HEK293T (cell line): ENCODE measurements at regions not wholly inside any gene's neighbourhood (a gene's known extent, or its start where the extent isn't known, plus 50 kb on each side); places are given as distances from the start of the nearest gene placed in this dataset.
A peak's percentile ranks its signal among the peaks of the same experiment; 100 is the strongest.

ENCODE experiments used
- CTCF ChIA-PET: fragments of 350-600 bp; formaldehyde crosslinking; extraction: SDS; loops from one replicate; lab custom pipeline; 2021; ENCODE audit warnings: antibody characterized with exemption, inconsistent platforms; lab: Yijun Ruan, JAX
- POLR2A ChIA-PET: fragments of 350-600 bp; formaldehyde crosslinking; extraction: SDS; loops from one replicate; lab custom pipeline; 2020; ENCODE audit warnings: antibody characterized with exemption, inconsistent platforms; lab: Yijun Ruan, JAX
- DNase-seq: peaks from one replicate; pipeline ENCODE4 v3.0.0; 2012; ENCODE audit warnings: mixed read lengths; ENCODE audit errors: extremely low spot score
- ARNT ChIP-seq: fragments of 450-650 bp; IDR thresholded peaks from 2 replicates; pipeline ENCODE4 v1.6.1; 2017; ENCODE audit warnings: mild to moderate bottlenecking
- BHLHE40 ChIP-seq: fragments of 450-650 bp; IDR thresholded peaks from 2 replicates; pipeline ENCODE4 v1.6.1; 2016; ENCODE audit warnings: mild to moderate bottlenecking, moderate library complexity, borderline replicate concordance
- CTBP1 ChIP-seq: fragments of 450-650 bp; IDR thresholded peaks from 2 replicates; pipeline ENCODE4 v1.6.1; 2016; ENCODE audit warnings: borderline replicate concordance
- ELF4 ChIP-seq: fragments of 450-650 bp; IDR thresholded peaks from 2 replicates; pipeline ENCODE4 v1.6.1; 2017; ENCODE audit warnings: antibody characterized with exemption
- FOXA1 ChIP-seq: fragments of 450-650 bp; IDR thresholded peaks from 2 replicates; pipeline ENCODE4 v1.6.1; 2016; ENCODE audit warnings: mild to moderate bottlenecking
- FOXK2 ChIP-seq: fragments of 450-650 bp; IDR thresholded peaks from 2 replicates; pipeline ENCODE4 v1.6.1; 2016; ENCODE audit warnings: mild to moderate bottlenecking
- FOXM1 ChIP-seq: fragments of 450-650 bp; IDR thresholded peaks from 2 replicates; pipeline ENCODE4 v1.6.1; 2017; ENCODE audit warnings: mild to moderate bottlenecking, borderline replicate concordance
- HDGF ChIP-seq: fragments of 450-650 bp; IDR thresholded peaks from 2 replicates; pipeline ENCODE4 v1.6.1; 2017; ENCODE audit warnings: antibody characterized with exemption, borderline replicate concordance
- L3MBTL2 ChIP-seq: fragments of 450-650 bp; conservative IDR thresholded peaks from 2 replicates; pipeline ENCODE4 v1.6.1; 2016; ENCODE audit warnings: mild to moderate bottlenecking
- LEF1 ChIP-seq: fragments of 450-650 bp; IDR thresholded peaks from 2 replicates; pipeline ENCODE4 v1.6.1; 2017; ENCODE audit warnings: mild to moderate bottlenecking, borderline replicate concordance
- NFRKB ChIP-seq: fragments of 450-650 bp; IDR thresholded peaks from 2 replicates; pipeline ENCODE4 v1.6.1; 2016; ENCODE audit warnings: mild to moderate bottlenecking, moderate library complexity
- PKNOX1 ChIP-seq: fragments of 450-650 bp; IDR thresholded peaks from 2 replicates; pipeline ENCODE4 v1.6.1; 2016
- SP1 ChIP-seq: fragments of 450-650 bp; IDR thresholded peaks from 2 replicates; pipeline ENCODE4 v1.6.1; 2017
- SUZ12 ChIP-seq: fragments of 450-650 bp; IDR thresholded peaks from 2 replicates; pipeline ENCODE4 v1.6.1; 2016; ENCODE audit warnings: mild to moderate bottlenecking
- TARDBP ChIP-seq: fragments of 450-650 bp; IDR thresholded peaks from 2 replicates; pipeline ENCODE4 v1.6.1; 2016
- ZNF384 ChIP-seq: fragments of 450-650 bp; IDR thresholded peaks from 2 replicates; pipeline ENCODE4 v1.6.1; 2016

- DNase-seq, result peak; percentile 20
- POLR2A ChIA-PET, result interaction anchor here (0.9 to 1.4 kb wide), 2 partner anchors 35 to 294 kb away, joined by 3 to 4 read pairs; no protein-coding TSS in a partner anchor
Measured at GRCh38 chr4:128517739-128518510, 230.3 kb upstream of the PGRMC2 start.

GRCh38 chr4:128517096-128517738 is 229.6 kb upstream of the PGRMC2 start:
- ChIA-PET CTCF (no interaction called here), POLR2A (interaction anchor here (0.9 to 1.4 kb wide), 2 partner anchors 36 to 295 kb away, joined by 3 to 4 read pairs; no protein-coding TSS in a partner anchor)
- no peak for TF ChIP-seq ELF4
- TF ChIP-seq FOXK2, result no peak
- TF ChIP-seq CTBP1, result no peak
- TF ChIP-seq LEF1, result no peak
- no peak for DNase-seq

More at GRCh38 chr4:128517739-128518510, 230.3 kb upstream of the PGRMC2 start:
- TF ChIP-seq BHLHE40 (no peak), L3MBTL2 (no peak), ZNF384 (no peak), NFRKB (no peak), ARNT (no peak), ELF4 (no peak), LEF1 (no peak), PKNOX1 (no peak), FOXM1 (no peak), SP1 (no peak)
- CTCF ChIA-PET, result interaction anchor here (0.5 kb wide), 1 partner anchor 56 kb away, joined by 4 read pairs; no protein-coding TSS in a partner anchor

GRCh38 chr4:128516301-128516969 is 228.8 kb upstream of the PGRMC2 start:
- DNase-seq, result no peak
- ChIA-PET POLR2A (interaction anchor here (0.9 to 1.4 kb wide), 2 partner anchors 37 to 295 kb away, joined by 3 to 4 read pairs; no protein-coding TSS in a partner anchor), CTCF (no interaction called here)
- TF ChIP-seq CTBP1, result no peak
- no peak for TF ChIP-seq PKNOX1
- TF ChIP-seq BHLHE40, result no peak
- TF ChIP-seq ZNF384, result no peak
- TF ChIP-seq FOXA1, result no peak
- no peak for TF ChIP-seq FOXK2
- no peak for TF ChIP-seq ELF4

- TF ChIP-seq NFRKB (no peak), ARNT (no peak), HDGF (no peak), LEF1 (no peak), SUZ12 (no peak), BHLHE40 (no peak), FOXA1 (no peak), ZNF384 (no peak)
- DNase-seq, result no peak
- ChIA-PET CTCF (no interaction called here), POLR2A (no interaction called here)
Measured at GRCh38 chr4:128513664-128514484, 226.3 kb upstream of the PGRMC2 start.

GRCh38 chr4:128512767-128513322 is 225.2 kb upstream of the PGRMC2 start:
- CTCF ChIA-PET, result no interaction called here
- DNase-seq, result no peak
- TF ChIP-seq ZNF384, result no peak
- no peak for TF ChIP-seq FOXA1
- TF ChIP-seq CTBP1, result no peak
- TF ChIP-seq ARNT, result no peak
- POLR2A ChIA-PET, result no interaction called here

GRCh38 chr4:128512161-128512560 is 224.5 kb upstream of the PGRMC2 start:
- no peak for DNase-seq
- CTCF ChIA-PET, result no interaction called here
- TF ChIP-seq ELF4 (no peak), FOXA1 (no peak), FOXM1 (no peak), BHLHE40 (no peak), TARDBP (no peak)
- POLR2A ChIA-PET, result interaction anchor here (0.9 kb wide), 1 partner anchor 41 kb away, joined by 3 read pairs; no protein-coding TSS in a partner anchor
